GM03348 (cell line): ENCODE measurements at regions not wholly inside any gene's neighbourhood (a gene's known extent, or its start where the extent isn't known, plus 50 kb on each side); places are given as distances from the start of the nearest gene placed in this dataset.

ENCODE experiments used
- DNase-seq: peaks from one replicate; pipeline ENCODE4 v3.0.0; 2012; ENCODE audit warnings: low spot score

- no peak for DNase-seq
Measured at GRCh38 chr16:9186061-9186460, 94.6 kb downstream of the HAPSTR1 start.

- DNase-seq, result no peak
Measured at GRCh38 chr16:9188721-9189120, 97.3 kb downstream of the HAPSTR1 start.

GRCh38 chr16:9191274-9191850, 99.9 kb downstream of the HAPSTR1 start:
- no peak for DNase-seq

- DNase-seq, result no peak
Measured at GRCh38 chr16:9192746-9193145, 101.3 kb downstream of the HAPSTR1 start.

- no peak for DNase-seq
Measured at GRCh38 chr16:9195287-9195686, 103.8 kb downstream of the HAPSTR1 start.

GRCh38 chr16:9197957-9198661, 106.7 kb downstream of the HAPSTR1 start:
- DNase-seq, result no peak

GRCh38 chr16:9199311-9199710, 107.9 kb downstream of the HAPSTR1 start:
- no peak for DNase-seq

- DNase-seq, result no peak
Measured at GRCh38 chr16:9199751-9200150, 108.3 kb downstream of the HAPSTR1 start.

GRCh38 chr16:9203956-9204355, 112.5 kb downstream of the HAPSTR1 start:
- DNase-seq, result no peak

- DNase-seq, result no peak
Measured at GRCh38 chr16:9205661-9206060, 114.2 kb downstream of the HAPSTR1 start.

GRCh38 chr16:9206156-9206555, 114.7 kb downstream of the HAPSTR1 start:
- DNase-seq, result no peak

GRCh38 chr16:9212621-9213020, 121.2 kb downstream of the HAPSTR1 start:
- DNase-seq, result no peak

GRCh38 chr16:9219813-9220212, 128.4 kb downstream of the HAPSTR1 start:
- DNase-seq, result no peak

- DNase-seq, result no peak
Measured at GRCh38 chr16:9225527-9226316, 134.3 kb downstream of the HAPSTR1 start.

GRCh38 chr16:9226924-9227323, 135.5 kb downstream of the HAPSTR1 start:
- DNase-seq, result no peak

GRCh38 chr16:9231039-9231438, 139.6 kb downstream of the HAPSTR1 start:
- DNase-seq, result no peak

GRCh38 chr16:9232102-9232770, 140.8 kb downstream of the HAPSTR1 start:
- DNase-seq, result no peak

- DNase-seq, result no peak
Measured at GRCh38 chr16:9235867-9236266, 144.4 kb downstream of the HAPSTR1 start.

- no peak for DNase-seq
Measured at GRCh38 chr16:9236319-9236718, 144.9 kb downstream of the HAPSTR1 start.

GRCh38 chr16:9238346-9238745, 146.9 kb downstream of the HAPSTR1 start:
- DNase-seq, result no peak

- no peak for DNase-seq
Measured at GRCh38 chr16:9241177-9241576, 149.7 kb downstream of the HAPSTR1 start.

- DNase-seq, result no peak
Measured at GRCh38 chr16:9248162-9248561, 156.7 kb downstream of the HAPSTR1 start.

- DNase-seq, result no peak
Measured at GRCh38 chr16:9249534-9249933, 158.1 kb downstream of the HAPSTR1 start.
